ENCODE measurements at regions not wholly inside any gene's neighbourhood (a gene's known extent, or its start where the extent isn't known, plus 50 kb on each side); places are given as distances from the start of the nearest gene placed in this dataset.

DNA sequence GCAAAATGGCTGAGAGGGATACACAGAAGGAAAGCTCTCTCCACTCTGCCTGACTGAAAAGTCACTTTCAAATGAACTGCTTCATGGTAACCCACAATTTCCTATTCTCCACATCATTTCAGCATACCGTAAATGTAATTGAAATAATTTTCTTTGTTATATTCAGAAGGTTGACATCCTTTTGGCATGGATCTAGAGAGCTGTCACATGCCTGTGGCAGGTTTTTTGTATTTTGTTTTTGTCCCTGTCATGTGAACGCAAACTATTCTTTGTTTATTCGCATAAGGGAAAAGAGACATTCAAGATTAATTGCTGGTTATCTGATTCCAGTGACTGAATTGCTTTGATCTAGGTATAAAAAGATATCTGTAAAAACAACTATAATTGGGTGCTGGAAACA, 1808.1 kb downstream of the NCAM2 start:
- TF ChIP-seq, protein P1, sequence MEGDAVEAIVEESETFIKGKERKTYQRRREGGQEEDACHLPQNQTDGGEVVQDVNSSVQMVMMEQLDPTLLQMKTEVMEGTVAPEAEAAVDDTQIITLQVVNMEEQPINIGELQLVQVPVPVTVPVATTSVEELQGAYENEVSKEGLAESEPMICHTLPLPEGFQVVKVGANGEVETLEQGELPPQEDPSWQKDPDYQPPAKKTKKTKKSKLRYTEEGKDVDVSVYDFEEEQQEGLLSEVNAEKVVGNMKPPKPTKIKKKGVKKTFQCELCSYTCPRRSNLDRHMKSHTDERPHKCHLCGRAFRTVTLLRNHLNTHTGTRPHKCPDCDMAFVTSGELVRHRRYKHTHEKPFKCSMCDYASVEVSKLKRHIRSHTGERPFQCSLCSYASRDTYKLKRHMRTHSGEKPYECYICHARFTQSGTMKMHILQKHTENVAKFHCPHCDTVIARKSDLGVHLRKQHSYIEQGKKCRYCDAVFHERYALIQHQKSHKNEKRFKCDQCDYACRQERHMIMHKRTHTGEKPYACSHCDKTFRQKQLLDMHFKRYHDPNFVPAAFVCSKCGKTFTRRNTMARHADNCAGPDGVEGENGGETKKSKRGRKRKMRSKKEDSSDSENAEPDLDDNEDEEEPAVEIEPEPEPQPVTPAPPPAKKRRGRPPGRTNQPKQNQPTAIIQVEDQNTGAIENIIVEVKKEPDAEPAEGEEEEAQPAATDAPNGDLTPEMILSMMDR (IDR thresholded peaks at IDR 0.05): no peak
- TF ChIP-seq POLR2A (IDR thresholded peaks at IDR 0.05): no peak
